Spleen (tissue), 11 donors: ENCODE measurements at regions not wholly inside any gene's neighbourhood (a gene's known extent, or its start where the extent isn't known, plus 50 kb on each side); places are given as distances from the start of the nearest gene placed in this dataset.

ENCODE experiments used
- DNase-seq: peaks from one replicate; pipeline ENCODE4 v3.0.0-alpha.2; 2020
- H3K27ac ChIP-seq, 8 donors: fragments of 200-600 bp; sonication (generic) in 7 of 8; 1 replicate in 4 of 8; 2 replicates in 4 of 8; pipeline versions ENCODE4 v1.5.0 to v1.8.0; 2016 to 2021; ENCODE audit warnings: inconsistent platforms in 4 of 8, mild to moderate bottlenecking in 4 of 8, moderate library complexity in 1 of 8
- H3K27me3 ChIP-seq, 7 donors: fragments of 200-600 bp; sonication (generic) in 6 of 7; replicated peaks in 1 of 7; 1 replicate in 4 of 7; 2 replicates in 3 of 7; pipeline versions ENCODE4 v1.5.0 to v1.8.0; 2016 to 2021; ENCODE audit warnings: inconsistent platforms in 3 of 7, mild to moderate bottlenecking in 1 of 7
- H3K36me3 ChIP-seq, 6 donors: fragments of 200-600 bp; sonication (generic) in 5 of 6; 1 replicate in 4 of 6; 2 replicates in 2 of 6; pipeline versions ENCODE4 v1.5.0 to v1.8.0; 2016 to 2021; ENCODE audit warnings: inconsistent platforms in 2 of 6
- H3K4me1 ChIP-seq, 6 donors: fragments of 200-600 bp; sonication (generic) in 5 of 6; 1 replicate in 3 of 6; 2 replicates in 3 of 6; pipeline versions ENCODE4 v1.5.0 to v1.8.0; 2016 to 2021; ENCODE audit warnings: inconsistent platforms in 3 of 6
- H3K4me3 ChIP-seq, 8 donors: fragments of 200-600 bp; sonication (generic) in 7 of 8; 1 replicate in 4 of 8; 2 replicates in 4 of 8; pipeline versions ENCODE4 v1.5.0 to v1.8.0; 2016 to 2021; ENCODE audit warnings: inconsistent platforms in 4 of 8, mild to moderate bottlenecking in 4 of 8, moderate library complexity in 2 of 8
- H3K9me3 ChIP-seq, 8 donors: fragments of 200-600 bp; sonication (generic) in 7 of 8; 1 replicate in 4 of 8; 2 replicates in 4 of 8; pipeline versions ENCODE4 v1.5.0 to v1.8.0; 2016 to 2021; ENCODE audit warnings: inconsistent platforms in 4 of 8
- CTCF ChIP-seq, 11 experiments: fragments of 200-600 bp in 7 of 11; fragments of 450-650 bp in 4 of 11; sonication (generic) in 4 of 11; IDR thresholded peaks in 8 of 11; conservative IDR thresholded peaks in 3 of 11; 1 replicate in 7 of 11; 2 replicates in 4 of 11; pipeline versions ENCODE4 v1.4.0 to v1.8.0; 2016 to 2021; ENCODE audit warnings: antibody characterized with exemption in 11 of 11, inconsistent platforms in 4 of 11, mild to moderate bottlenecking in 1 of 11
- POLR2A ChIP-seq, 3 donors: fragments of 450-650 bp; IDR thresholded peaks; one replicate each; pipeline ENCODE4 v1.5.1; 2017; ENCODE audit warnings: antibody characterized with exemption in 3 of 3, mild to moderate bottlenecking in 1 of 3
- POLR2AphosphoS5 ChIP-seq, 3 donors: sonication (generic); formaldehyde crosslinking; IDR thresholded peaks; one replicate each; pipeline ENCODE4 v1.5.1; 2017; ENCODE audit warnings: antibody characterized with exemption in 3 of 3
- WGBS, 5 donors: extraction: QIAGEN DNeasy Blood & Tissue Kit in 3 of 5; methylation state at CpG; one replicate each; pipeline versions ENCODE4 v1.1.5 to v1.1.7; 2013 to 2018; 5-methylcytosine and 5-hydroxymethylcytosine counted together
- intact Hi-C: fragments of 100-400 bp; cut with DNase I; formaldehyde crosslinking; loops from one replicate; pipeline ENCODE4 v1.15.0; 2023; ENCODE audit warnings: low total_unique reads
- donor health status: healthy with polysubstance abuse.
- donor health status: DM: no; HTN: no; CAD: no; lungs with moderate emphysema.
- donor health status: DM: no; HTN: no; CAD: no.
- donor health status: Bipolar disorder and iron deficiency.
- donor health status: healthy.
- donor health status: DM: no; HTN: no; CAD: no.
- donor health status: DM: yes; HTN: yes; CAD: no.

GRCh38 chr3:82000350-82000749, 238.9 kb upstream of the GBE1 start:
- Histone ChIP-seq H3K27ac (no peak overlapping the region), H3K27me3 (no peaks in the 10 kb centered on the region), H3K4me1 (no peaks in the 10 kb centered on the region), H3K36me3 (no peaks in the 10 kb centered on the region), H3K9me3 (peaks cover 0 to 8% (median 0%) of the 10 kb centered on the region in 8 donors), H3K4me3 (no peak overlapping the region)
- TF ChIP-seq POLR2A (IDR thresholded peaks at IDR 0.05) (no peak), CTCF (IDR thresholded peaks at IDR 0.05 in 8 of 11, conservative IDR thresholded peaks at IDR 0.05 in 3 of 11) (no peak), POLR2AphosphoS5 (IDR thresholded peaks at IDR 0.05) (no peak)
- intact Hi-C loops = no loop called here
- DNase-seq = no peak
- WGBS, 5 donors = 63 to 96% (median 85%) methylated on average over 1 of the region's 1 CpG

GRCh38 chr3:81998907-81999306, 237.5 kb upstream of the GBE1 start:
- 67 to 78% (median 71%) methylated on average over 3 of the region's 3 CpGs for WGBS, 5 donors
- Histone ChIP-seq H3K4me1 (no peaks in the 10 kb centered on the region), H3K36me3 (no peaks in the 10 kb centered on the region), H3K9me3 (peaks cover 0 to 8% (median 0%) of the 10 kb centered on the region in 8 donors), H3K27ac (no peak overlapping the region), H3K4me3 (no peak overlapping the region), H3K27me3 (no peaks in the 10 kb centered on the region)
- TF ChIP-seq CTCF (IDR thresholded peaks at IDR 0.05 in 8 of 11, conservative IDR thresholded peaks at IDR 0.05 in 3 of 11) (no peak), POLR2AphosphoS5 (IDR thresholded peaks at IDR 0.05) (no peak), POLR2A (IDR thresholded peaks at IDR 0.05) (no peak)
- no peak for DNase-seq
- intact Hi-C loops = no loop called here

GRCh38 chr3:81998139-81998755, 236.8 kb upstream of the GBE1 start:
- no peaks in the 10 kb centered on the region for H3K4me1 ChIP-seq
- whole genome bisulfite sequencing, 5 donors = 28 to 61% (median 54%) methylated on average over 2 of the region's 2 CpGs
- H3K27me3 ChIP-seq = no peaks in the 10 kb centered on the region
- H3K9me3 ChIP-seq = peaks cover 0 to 8% (median 0%) of the 10 kb centered on the region in 8 donors
- TF ChIP-seq POLR2AphosphoS5 (IDR thresholded peaks at IDR 0.05) (no peak), POLR2A (IDR thresholded peaks at IDR 0.05) (no peak), CTCF (IDR thresholded peaks at IDR 0.05 in 8 of 11, conservative IDR thresholded peaks at IDR 0.05 in 3 of 11) (no peak)
- intact Hi-C loops = no loop called here
- DNase-seq = no peak
- H3K36me3 ChIP-seq = no peaks in the 10 kb centered on the region
- H3K27ac ChIP-seq = no peak overlapping the region
- no peak overlapping the region for H3K4me3 ChIP-seq

GRCh38 chr3:81997390-81997789, 235.9 kb upstream of the GBE1 start:
- TF ChIP-seq CTCF (IDR thresholded peaks at IDR 0.05 in 8 of 11, conservative IDR thresholded peaks at IDR 0.05 in 3 of 11) (no peak), POLR2A (IDR thresholded peaks at IDR 0.05) (no peak), POLR2AphosphoS5 (IDR thresholded peaks at IDR 0.05) (no peak)
- 50 to 63% (median 55%) methylated on average over 2 of the region's 2 CpGs for WGBS, 5 donors
- no peak for DNase-seq
- H3K27me3 ChIP-seq = no peaks in the 10 kb centered on the region
- no peak overlapping the region for H3K4me3 ChIP-seq
- no peak overlapping the region for H3K27ac ChIP-seq
- no peaks in the 10 kb centered on the region for H3K36me3 ChIP-seq
- H3K4me1 ChIP-seq = no peaks in the 10 kb centered on the region
- peaks cover 0 to 8% (median 0%) of the 10 kb centered on the region in 8 donors for H3K9me3 ChIP-seq
- intact Hi-C loops = no loop called here
